ENCODE measurements at regions not wholly inside any gene's neighbourhood (a gene's known extent, or its start where the extent isn't known, plus 50 kb on each side); places are given as distances from the start of the nearest gene placed in this dataset.

- Histone ChIP-seq H3K9me3 (ENCODE audit: insufficient read depth, low read length, severe bottlenecking) (no peaks in the 10 kb centered on the region), H3K4me2 (ENCODE audit: insufficient read depth, low read length) (no peak overlapping the region), H3K27ac (ENCODE audit: low read length) (no peak overlapping the region), H3K9ac (ENCODE audit: low read depth, low read length) (no peak overlapping the region), H2AFZ (ENCODE audit: low read depth, low read length) (no peak overlapping the region), H3K36me3 (ENCODE audit: insufficient read depth, low read length) (no peaks in the 10 kb centered on the region), H4K20me1 (ENCODE audit: insufficient read depth, low read length) (no peaks in the 10 kb centered on the region), H3K27me3 (ENCODE audit: insufficient read depth, low read length, poor library complexity) (no peaks in the 10 kb centered on the region), H3K4me1 (ENCODE audit: insufficient read depth, low read length) (no peaks in the 10 kb centered on the region), H3K4me3 (ENCODE audit: low read depth in 1 of 2, low read length in 2 of 2) (no peak overlapping the region), H3K79me2 (ENCODE audit: insufficient read depth, low read length) (no peaks in the 10 kb centered on the region)
- ATAC-seq (ENCODE audit: insufficient read depth, low read depth) (no peak), DNase-seq (no peak)
- TF ChIP-seq EZH2 (IDR thresholded peaks at IDR 0.05; ENCODE audit: borderline replicate concordance, low read depth, low read length, severe bottlenecking), result no peak
- no peak for TF ChIP-seq CTCF (IDR thresholded peaks at IDR 0.05; ENCODE audit: borderline replicate concordance, extremely low read depth, low read length, poor library complexity, severe bottlenecking)
Observed at GRCh38 chr1:223034270-223034798, 108.7 kb downstream of the TLR5 start.

GRCh38 chr1:223035724-223036478, 107.1 kb downstream of the TLR5 start:
- no peak overlapping the region for H2AFZ ChIP-seq (ENCODE audit: low read depth, low read length)
- no peak overlapping the region for H3K4me2 ChIP-seq (ENCODE audit: insufficient read depth, low read length)
- no peak for ATAC-seq (ENCODE audit: insufficient read depth, low read depth)

GRCh38 chr1:223036479-223036845, 106.6 kb downstream of the TLR5 start:
- Histone ChIP-seq H3K27me3 (ENCODE audit: insufficient read depth, low read length, poor library complexity) (no peaks in the 10 kb centered on the region), H2AFZ (ENCODE audit: low read depth, low read length) (no peak overlapping the region), H3K4me1 (ENCODE audit: insufficient read depth, low read length) (no peaks in the 10 kb centered on the region), H3K9me3 (ENCODE audit: insufficient read depth, low read length, severe bottlenecking) (no peaks in the 10 kb centered on the region), H3K27ac (ENCODE audit: low read length) (no peak overlapping the region), H4K20me1 (ENCODE audit: insufficient read depth, low read length) (no peaks in the 10 kb centered on the region), H3K4me2 (ENCODE audit: insufficient read depth, low read length) (no peak overlapping the region), H3K36me3 (ENCODE audit: insufficient read depth, low read length) (no peaks in the 10 kb centered on the region), H3K79me2 (ENCODE audit: insufficient read depth, low read length) (no peaks in the 10 kb centered on the region), H3K9ac (ENCODE audit: low read depth, low read length) (no peak overlapping the region), H3K4me3 (ENCODE audit: low read depth in 1 of 2, low read length in 2 of 2) (no peak overlapping the region)
- DNase-seq, result no peak
- no peak for TF ChIP-seq CTCF (IDR thresholded peaks at IDR 0.05; ENCODE audit: borderline replicate concordance, extremely low read depth, low read length, poor library complexity, severe bottlenecking)
- TF ChIP-seq EZH2 (IDR thresholded peaks at IDR 0.05; ENCODE audit: borderline replicate concordance, low read depth, low read length, severe bottlenecking), result no peak
- no peak for ATAC-seq (ENCODE audit: insufficient read depth, low read depth)

More at GRCh38 chr1:223035724-223036478, 107.1 kb downstream of the TLR5 start:
- Histone ChIP-seq H3K9me3 (ENCODE audit: insufficient read depth, low read length, severe bottlenecking) (no peaks in the 10 kb centered on the region), H4K20me1 (ENCODE audit: insufficient read depth, low read length) (no peaks in the 10 kb centered on the region), H3K4me3 (ENCODE audit: low read depth in 1 of 2, low read length in 2 of 2) (no peak overlapping the region), H3K79me2 (ENCODE audit: insufficient read depth, low read length) (no peaks in the 10 kb centered on the region), H3K27me3 (ENCODE audit: insufficient read depth, low read length, poor library complexity) (no peaks in the 10 kb centered on the region), H3K9ac (ENCODE audit: low read depth, low read length) (no peak overlapping the region), H3K27ac (ENCODE audit: low read length) (no peak overlapping the region), H3K4me1 (ENCODE audit: insufficient read depth, low read length) (no peaks in the 10 kb centered on the region), H3K36me3 (ENCODE audit: insufficient read depth, low read length) (no peaks in the 10 kb centered on the region)
- DNase-seq, result no peak
- no peak for TF ChIP-seq CTCF (IDR thresholded peaks at IDR 0.05; ENCODE audit: borderline replicate concordance, extremely low read depth, low read length, poor library complexity, severe bottlenecking)
- no peak for TF ChIP-seq EZH2 (IDR thresholded peaks at IDR 0.05; ENCODE audit: borderline replicate concordance, low read depth, low read length, severe bottlenecking)

Measured in DND-41 (cell line).